GM12878 (cell line): ENCODE measurements at regions not wholly inside any gene's neighbourhood (a gene's known extent, or its start where the extent isn't known, plus 50 kb on each side); places are given as distances from the start of the nearest gene placed in this dataset.

Experiments
- ATAC-seq: fragments of 200-7000 bp; cut with Tn5 transposase; 3 replicates; pipeline ENCODE4 v1.9.1; 2020; ENCODE audit warnings: mild to moderate bottlenecking, moderate library complexity
- BruUV-seq: library from RNA; stranded (reverse); fragments of 400-500 nt; replicated peaks from 2 replicates; lab custom pipeline; 2021; lab: Mats Ljungman, UMichigan
- CTCF ChIA-PET: fragments of 300-600 bp; sonication (Branson Sonifier 250); formaldehyde crosslinking; extraction: SDS; loops from one replicate; lab custom pipeline; 2021; ENCODE audit warnings: inconsistent platforms; lab: Yijun Ruan, JAX
- POLR2A ChIA-PET: fragments of 350-600 bp; formaldehyde crosslinking; extraction: SDS; loops from one replicate; lab custom pipeline; 2021; ENCODE audit warnings: inconsistent platforms; lab: Charles Lee
- RAD21 ChIA-PET: fragments of 300-600 bp; sonication (Branson Sonifier 250); formaldehyde crosslinking; loops from one replicate; lab custom pipeline; 2023; ENCODE audit warnings: antibody characterized with exemption; ENCODE audit not compliant: unreplicated experiment; lab: Charles Lee
- SMC1A ChIA-PET: fragments of 300-600 bp; sonication (Branson Sonifier 250); formaldehyde crosslinking; loops from one replicate; lab custom pipeline; 2023; ENCODE audit not compliant: unreplicated experiment, uncharacterized antibody; lab: Charles Lee
- DNase-seq: peaks from one replicate; pipeline ENCODE4 v3.0.0-alpha.2; 2011; ENCODE audit warnings: low read depth, low spot score
- FAIRE-seq: peaks from 3 replicates; lab custom pipeline; 2011; peaks lifted over from hg19 to GRCh38; lab: Jason Lieb, UNC
- H2AFZ ChIP-seq: 2 replicates; pipeline ENCODE4 v1.6.0; 2011; ENCODE audit warnings: low read depth, low read length, control low read depth; ENCODE audit not compliant: control insufficient read depth
- H3K27ac ChIP-seq: 2 replicates; pipeline ENCODE4 v1.5.1; 2011; ENCODE audit warnings: control low read depth; ENCODE audit not compliant: control insufficient read depth, insufficient read depth
- H3K27me3 ChIP-seq, 2 experiments: replicated peaks in 1 of 2; 2 replicates each; pipeline versions ENCODE4 v1.6.0 to v1.6.1; 2011; ENCODE audit warnings: low read length in 1 of 2; ENCODE audit not compliant: control insufficient read depth in 2 of 2, insufficient read depth in 2 of 2
- H3K36me3 ChIP-seq, 2 experiments: 2 replicates each; pipeline ENCODE4 v1.5.1; 2011; ENCODE audit warnings: low read length in 1 of 2; ENCODE audit not compliant: control insufficient read depth in 2 of 2, insufficient read depth in 2 of 2
- H3K4me1 ChIP-seq: 2 replicates; pipeline ENCODE4 v1.6.1; 2011; ENCODE audit warnings: mild to moderate bottlenecking, low read length, moderate library complexity, mixed read lengths; ENCODE audit not compliant: control insufficient read depth, insufficient read depth
- H3K4me2 ChIP-seq: 2 replicates; pipeline ENCODE4 v1.6.0; 2011; ENCODE audit warnings: control low read depth; ENCODE audit not compliant: control insufficient read depth, insufficient read depth
- H3K4me3 ChIP-seq: fragments of 200-600 bp; sonication (generic); 2 replicates; pipeline ENCODE4 v1.5.1; 2016
- H3K79me2 ChIP-seq: 2 replicates; pipeline ENCODE4 v1.6.0; 2011; ENCODE audit warnings: low read length; ENCODE audit not compliant: control insufficient read depth, insufficient read depth
- H3K9ac ChIP-seq: 2 replicates; pipeline ENCODE4 v1.8.0; 2011; ENCODE audit warnings: low read length, control low read depth, mixed read lengths; ENCODE audit not compliant: control insufficient read depth, insufficient read depth
- H3K9me3 ChIP-seq: replicated peaks from 3 replicates; pipeline ENCODE4 v1.5.1; 2011; ENCODE audit warnings: mild to moderate bottlenecking, low read length; ENCODE audit not compliant: control insufficient read depth, insufficient read depth
- H4K20me1 ChIP-seq: 2 replicates; pipeline ENCODE4 v1.6.0; 2011; ENCODE audit not compliant: control insufficient read depth, insufficient read depth
- BACH1 ChIP-seq: fragments of 450-650 bp; IDR thresholded peaks from 2 replicates; pipeline ENCODE4 v1.6.1; 2017; ENCODE audit warnings: mild to moderate bottlenecking, borderline replicate concordance
- MEF2A ChIP-seq: IDR thresholded peaks from 2 replicates; pipeline ENCODE4 v1.6.1; 2011; ENCODE audit warnings: low read depth, mild to moderate bottlenecking, low read length, moderate library complexity; ENCODE audit not compliant: insufficient read depth
- PML ChIP-seq: IDR thresholded peaks from 2 replicates; pipeline ENCODE4 v1.6.1; 2012; ENCODE audit warnings: low read length, inconsistent platforms
- TCF7 ChIP-seq: IDR thresholded peaks from 2 replicates; pipeline ENCODE4 v1.6.1; 2014; ENCODE audit warnings: antibody characterized with exemption, borderline replicate concordance
- ZNF217 ChIP-seq: fragments of 450-650 bp; IDR thresholded peaks from 2 replicates; pipeline ENCODE4 v1.6.1; 2017; ENCODE audit warnings: antibody characterized with exemption, mild to moderate bottlenecking
- WGBS: methylation state at CpG from one replicate; pipeline ENCODE4 v1.1.6; 2016; ENCODE audit warnings: low lambda C conversion rate; ENCODE audit not compliant: insufficient replicate concordance, insufficient coverage; ENCODE audit errors: missing lambda C conversion rate; 5-methylcytosine and 5-hydroxymethylcytosine counted together
- in situ Hi-C: fragments of 300-500 bp; cut with MboI; formaldehyde crosslinking; loops from 9 replicates; pipeline ENCODE4 v1.14.3; 2018; ENCODE audit warnings: mixed read lengths
- intact Hi-C: fragments of 100-400 bp; cut with micrococcal nuclease; formaldehyde crosslinking; loops from one replicate; pipeline ENCODE4 v1.14.2; 2022; ENCODE audit not compliant: unreplicated experiment
- TF ChIP-seq, protein P1 (sequence below): fragments of 450-650 bp; IDR thresholded peaks from 2 replicates; pipeline ENCODE4 v1.6.1; 2014; ENCODE audit warnings: mild to moderate bottlenecking
- TF ChIP-seq, protein P2 (sequence below): fragments of 450-650 bp; IDR thresholded peaks from 2 replicates; pipeline ENCODE4 v1.6.1; 2017; ENCODE audit warnings: mild to moderate bottlenecking, low read depth, inconsistent platforms; ENCODE audit not compliant: poor library complexity, severe bottlenecking
- TF ChIP-seq, protein P3 (sequence below): fragments of 150-350 bp; IDR thresholded peaks from 2 replicates; pipeline ENCODE4 v1.6.1; 2014; ENCODE audit warnings: mild to moderate bottlenecking, low read depth, low read length
- TF ChIP-seq, protein P4 (sequence below): IDR thresholded peaks from 2 replicates; pipeline ENCODE4 v1.6.1; 2012; ENCODE audit warnings: improper control_type of control experiment, low read depth, low read length; ENCODE audit not compliant: insufficient replicate concordance
- TF ChIP-seq, protein P5 (sequence below): IDR thresholded peaks from 2 replicates; pipeline ENCODE4 v1.6.1; 2011; ENCODE audit warnings: borderline replicate concordance, low read depth, mild to moderate bottlenecking, moderate library complexity, mixed read lengths, low read length; ENCODE audit not compliant: insufficient read depth; ENCODE audit errors: extremely low read length

DNA sequence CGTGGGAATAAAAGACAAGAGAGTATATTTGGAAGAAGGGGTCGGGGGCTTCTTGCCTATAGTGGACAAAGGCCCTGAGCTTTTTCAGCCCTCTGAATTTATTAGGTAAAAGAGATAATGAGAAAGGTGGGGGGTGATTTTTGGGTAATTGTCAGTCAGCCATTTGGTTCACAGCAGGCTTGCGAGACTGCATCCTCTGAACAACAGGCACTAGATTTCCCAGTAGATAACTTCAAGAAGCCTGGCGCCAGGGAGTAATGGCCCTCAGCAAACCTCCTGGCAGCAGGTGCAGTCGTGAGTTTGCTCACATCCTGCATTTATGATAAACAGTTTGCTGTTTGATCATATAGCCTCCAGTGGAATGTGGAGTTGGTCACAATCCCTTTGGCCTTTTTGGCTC lies 609.0 kb downstream of the DHX35 start:
- no peak for DNase-seq
- 17% methylated on average over 5 of the region's 5 CpGs for WGBS
- intact Hi-C loops: no loop called here
- no peak for ATAC-seq
- no peaks in the 10 kb centered on the region for H3K4me1 ChIP-seq
- no peaks in the 10 kb centered on the region; the same call in 2 of the 3 replicates for H3K9me3 ChIP-seq
- H3K4me3 ChIP-seq: no peak overlapping the region
- ChIA-PET CTCF (no interaction called here), POLR2A (no interaction called here), SMC1A (no interaction called here), RAD21 (no interaction called here)
- H2AFZ ChIP-seq: no peak overlapping the region
- no TSS peak for BruUV-seq
- no peak overlapping the region for H3K27ac ChIP-seq
- in situ Hi-C loops: no loop called here
- FAIRE-seq: no peak
- no peaks in the 10 kb centered on the region for H4K20me1 ChIP-seq
- no peaks in the 10 kb centered on the region for H3K27me3 ChIP-seq
- H3K9ac ChIP-seq: no peak overlapping the region
- no peaks in the 10 kb centered on the region for H3K36me3 ChIP-seq
- H3K4me2 ChIP-seq: no peak overlapping the region
- no peaks in the 10 kb centered on the region for H3K79me2 ChIP-seq
- TF ChIP-seq MEF2A (no peak), ZNF217 (no peak), PML (no peak), BACH1 (no peak), TCF7 (no peak)
- TF ChIP-seq, protein P1, sequence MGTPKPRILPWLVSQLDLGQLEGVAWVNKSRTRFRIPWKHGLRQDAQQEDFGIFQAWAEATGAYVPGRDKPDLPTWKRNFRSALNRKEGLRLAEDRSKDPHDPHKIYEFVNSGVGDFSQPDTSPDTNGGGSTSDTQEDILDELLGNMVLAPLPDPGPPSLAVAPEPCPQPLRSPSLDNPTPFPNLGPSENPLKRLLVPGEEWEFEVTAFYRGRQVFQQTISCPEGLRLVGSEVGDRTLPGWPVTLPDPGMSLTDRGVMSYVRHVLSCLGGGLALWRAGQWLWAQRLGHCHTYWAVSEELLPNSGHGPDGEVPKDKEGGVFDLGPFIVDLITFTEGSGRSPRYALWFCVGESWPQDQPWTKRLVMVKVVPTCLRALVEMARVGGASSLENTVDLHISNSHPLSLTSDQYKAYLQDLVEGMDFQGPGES: no peak
- TF ChIP-seq, protein P2, sequence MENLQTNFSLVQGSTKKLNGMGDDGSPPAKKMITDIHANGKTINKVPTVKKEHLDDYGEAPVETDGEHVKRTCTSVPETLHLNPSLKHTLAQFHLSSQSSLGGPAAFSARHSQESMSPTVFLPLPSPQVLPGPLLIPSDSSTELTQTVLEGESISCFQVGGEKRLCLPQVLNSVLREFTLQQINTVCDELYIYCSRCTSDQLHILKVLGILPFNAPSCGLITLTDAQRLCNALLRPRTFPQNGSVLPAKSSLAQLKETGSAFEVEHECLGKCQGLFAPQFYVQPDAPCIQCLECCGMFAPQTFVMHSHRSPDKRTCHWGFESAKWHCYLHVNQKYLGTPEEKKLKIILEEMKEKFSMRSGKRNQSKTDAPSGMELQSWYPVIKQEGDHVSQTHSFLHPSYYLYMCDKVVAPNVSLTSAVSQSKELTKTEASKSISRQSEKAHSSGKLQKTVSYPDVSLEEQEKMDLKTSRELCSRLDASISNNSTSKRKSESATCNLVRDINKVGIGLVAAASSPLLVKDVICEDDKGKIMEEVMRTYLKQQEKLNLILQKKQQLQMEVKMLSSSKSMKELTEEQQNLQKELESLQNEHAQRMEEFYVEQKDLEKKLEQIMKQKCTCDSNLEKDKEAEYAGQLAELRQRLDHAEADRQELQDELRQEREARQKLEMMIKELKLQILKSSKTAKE: no peak
- TF ChIP-seq, protein P3, sequence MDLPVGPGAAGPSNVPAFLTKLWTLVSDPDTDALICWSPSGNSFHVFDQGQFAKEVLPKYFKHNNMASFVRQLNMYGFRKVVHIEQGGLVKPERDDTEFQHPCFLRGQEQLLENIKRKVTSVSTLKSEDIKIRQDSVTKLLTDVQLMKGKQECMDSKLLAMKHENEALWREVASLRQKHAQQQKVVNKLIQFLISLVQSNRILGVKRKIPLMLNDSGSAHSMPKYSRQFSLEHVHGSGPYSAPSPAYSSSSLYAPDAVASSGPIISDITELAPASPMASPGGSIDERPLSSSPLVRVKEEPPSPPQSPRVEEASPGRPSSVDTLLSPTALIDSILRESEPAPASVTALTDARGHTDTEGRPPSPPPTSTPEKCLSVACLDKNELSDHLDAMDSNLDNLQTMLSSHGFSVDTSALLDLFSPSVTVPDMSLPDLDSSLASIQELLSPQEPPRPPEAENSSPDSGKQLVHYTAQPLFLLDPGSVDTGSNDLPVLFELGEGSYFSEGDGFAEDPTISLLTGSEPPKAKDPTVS: no peak
- TF ChIP-seq, protein P4, sequence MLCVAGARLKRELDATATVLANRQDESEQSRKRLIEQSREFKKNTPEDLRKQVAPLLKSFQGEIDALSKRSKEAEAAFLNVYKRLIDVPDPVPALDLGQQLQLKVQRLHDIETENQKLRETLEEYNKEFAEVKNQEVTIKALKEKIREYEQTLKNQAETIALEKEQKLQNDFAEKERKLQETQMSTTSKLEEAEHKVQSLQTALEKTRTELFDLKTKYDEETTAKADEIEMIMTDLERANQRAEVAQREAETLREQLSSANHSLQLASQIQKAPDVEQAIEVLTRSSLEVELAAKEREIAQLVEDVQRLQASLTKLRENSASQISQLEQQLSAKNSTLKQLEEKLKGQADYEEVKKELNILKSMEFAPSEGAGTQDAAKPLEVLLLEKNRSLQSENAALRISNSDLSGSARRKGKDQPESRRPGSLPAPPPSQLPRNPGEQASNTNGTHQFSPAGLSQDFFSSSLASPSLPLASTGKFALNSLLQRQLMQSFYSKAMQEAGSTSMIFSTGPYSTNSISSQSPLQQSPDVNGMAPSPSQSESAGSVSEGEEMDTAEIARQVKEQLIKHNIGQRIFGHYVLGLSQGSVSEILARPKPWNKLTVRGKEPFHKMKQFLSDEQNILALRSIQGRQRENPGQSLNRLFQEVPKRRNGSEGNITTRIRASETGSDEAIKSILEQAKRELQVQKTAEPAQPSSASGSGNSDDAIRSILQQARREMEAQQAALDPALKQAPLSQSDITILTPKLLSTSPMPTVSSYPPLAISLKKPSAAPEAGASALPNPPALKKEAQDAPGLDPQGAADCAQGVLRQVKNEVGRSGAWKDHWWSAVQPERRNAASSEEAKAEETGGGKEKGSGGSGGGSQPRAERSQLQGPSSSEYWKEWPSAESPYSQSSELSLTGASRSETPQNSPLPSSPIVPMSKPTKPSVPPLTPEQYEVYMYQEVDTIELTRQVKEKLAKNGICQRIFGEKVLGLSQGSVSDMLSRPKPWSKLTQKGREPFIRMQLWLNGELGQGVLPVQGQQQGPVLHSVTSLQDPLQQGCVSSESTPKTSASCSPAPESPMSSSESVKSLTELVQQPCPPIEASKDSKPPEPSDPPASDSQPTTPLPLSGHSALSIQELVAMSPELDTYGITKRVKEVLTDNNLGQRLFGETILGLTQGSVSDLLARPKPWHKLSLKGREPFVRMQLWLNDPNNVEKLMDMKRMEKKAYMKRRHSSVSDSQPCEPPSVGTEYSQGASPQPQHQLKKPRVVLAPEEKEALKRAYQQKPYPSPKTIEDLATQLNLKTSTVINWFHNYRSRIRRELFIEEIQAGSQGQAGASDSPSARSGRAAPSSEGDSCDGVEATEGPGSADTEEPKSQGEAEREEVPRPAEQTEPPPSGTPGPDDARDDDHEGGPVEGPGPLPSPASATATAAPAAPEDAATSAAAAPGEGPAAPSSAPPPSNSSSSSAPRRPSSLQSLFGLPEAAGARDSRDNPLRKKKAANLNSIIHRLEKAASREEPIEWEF: no peak
- TF ChIP-seq, protein P5, sequence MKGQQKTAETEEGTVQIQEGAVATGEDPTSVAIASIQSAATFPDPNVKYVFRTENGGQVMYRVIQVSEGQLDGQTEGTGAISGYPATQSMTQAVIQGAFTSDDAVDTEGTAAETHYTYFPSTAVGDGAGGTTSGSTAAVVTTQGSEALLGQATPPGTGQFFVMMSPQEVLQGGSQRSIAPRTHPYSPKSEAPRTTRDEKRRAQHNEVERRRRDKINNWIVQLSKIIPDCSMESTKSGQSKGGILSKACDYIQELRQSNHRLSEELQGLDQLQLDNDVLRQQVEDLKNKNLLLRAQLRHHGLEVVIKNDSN: no peak
